PFSK-1 (cell line): ENCODE measurements at regions not wholly inside any gene's neighbourhood (a gene's known extent, or its start where the extent isn't known, plus 50 kb on each side); places are given as distances from the start of the nearest gene placed in this dataset.

Source experiments
- FOXP2 ChIP-seq: optimal IDR thresholded peaks from 2 replicates; pipeline ENCODE3; 2011; ENCODE audit warnings: borderline replicate concordance, control low read depth, inconsistent platforms; ENCODE audit not compliant: insufficient read depth; ENCODE audit errors: extremely low read length, extremely low read depth
- POLR2AphosphoS5 ChIP-seq: IDR thresholded peaks from 2 replicates; pipeline ENCODE4 v1.6.1; 2012; ENCODE audit warnings: low read depth, mild to moderate bottlenecking, control low read depth, low read length, moderate library complexity
- REST ChIP-seq, 2 experiments: IDR thresholded peaks; 2 replicates each; pipeline versions ENCODE4 v1.6.1 to v1.8.0; 2011 to 2012; ENCODE audit warnings: low read depth in 2 of 2, low read length in 2 of 2, control low read depth in 1 of 2, inconsistent platforms in 1 of 2, mild to moderate bottlenecking in 1 of 2, moderate library complexity in 1 of 2; ENCODE audit not compliant: insufficient read depth in 1 of 2
- SIN3A ChIP-seq: IDR thresholded peaks from 2 replicates; pipeline ENCODE4 v1.6.1; 2012; ENCODE audit warnings: mild to moderate bottlenecking, low read length, moderate library complexity, borderline replicate concordance; ENCODE audit not compliant: insufficient read depth
- TAF1 ChIP-seq: IDR thresholded peaks from 2 replicates; pipeline ENCODE4 v1.6.1; 2012; ENCODE audit warnings: low read length, control low read depth, borderline replicate concordance; ENCODE audit not compliant: insufficient read depth

- TF ChIP-seq POLR2AphosphoS5 = no peak
- no peak for TF ChIP-seq REST (IDR thresholded peaks at IDR 0.05; ENCODE audit: insufficient read depth in 1 of 2, low read depth in 2 of 2, low read length in 2 of 2)
- TF ChIP-seq TAF1 = no peak
- TF ChIP-seq SIN3A = no peak
- no peak for TF ChIP-seq FOXP2
Observed at GRCh38 chr9:530681-531080, 310.8 kb upstream of the DMRT1 start.

GRCh38 chr9:532707-533106, 308.8 kb upstream of the DMRT1 start:
- TF ChIP-seq TAF1 (no peak), POLR2AphosphoS5 (no peak), SIN3A (no peak), REST (IDR thresholded peaks at IDR 0.05; ENCODE audit: insufficient read depth in 1 of 2, low read depth in 2 of 2, low read length in 2 of 2) (no peak), FOXP2 (no peak)

- TF ChIP-seq FOXP2 (no peak), SIN3A (no peak), TAF1 (no peak), POLR2AphosphoS5 (no peak), REST (IDR thresholded peaks at IDR 0.05; ENCODE audit: insufficient read depth in 1 of 2, low read depth in 2 of 2, low read length in 2 of 2) (no peak)
Observed at GRCh38 chr9:534886-535285, 306.6 kb upstream of the DMRT1 start.

GRCh38 chr9:535356-535755, 306.1 kb upstream of the DMRT1 start:
- TF ChIP-seq REST (IDR thresholded peaks at IDR 0.05; ENCODE audit: insufficient read depth in 1 of 2, low read depth in 2 of 2, low read length in 2 of 2) = no peak

DNA sequence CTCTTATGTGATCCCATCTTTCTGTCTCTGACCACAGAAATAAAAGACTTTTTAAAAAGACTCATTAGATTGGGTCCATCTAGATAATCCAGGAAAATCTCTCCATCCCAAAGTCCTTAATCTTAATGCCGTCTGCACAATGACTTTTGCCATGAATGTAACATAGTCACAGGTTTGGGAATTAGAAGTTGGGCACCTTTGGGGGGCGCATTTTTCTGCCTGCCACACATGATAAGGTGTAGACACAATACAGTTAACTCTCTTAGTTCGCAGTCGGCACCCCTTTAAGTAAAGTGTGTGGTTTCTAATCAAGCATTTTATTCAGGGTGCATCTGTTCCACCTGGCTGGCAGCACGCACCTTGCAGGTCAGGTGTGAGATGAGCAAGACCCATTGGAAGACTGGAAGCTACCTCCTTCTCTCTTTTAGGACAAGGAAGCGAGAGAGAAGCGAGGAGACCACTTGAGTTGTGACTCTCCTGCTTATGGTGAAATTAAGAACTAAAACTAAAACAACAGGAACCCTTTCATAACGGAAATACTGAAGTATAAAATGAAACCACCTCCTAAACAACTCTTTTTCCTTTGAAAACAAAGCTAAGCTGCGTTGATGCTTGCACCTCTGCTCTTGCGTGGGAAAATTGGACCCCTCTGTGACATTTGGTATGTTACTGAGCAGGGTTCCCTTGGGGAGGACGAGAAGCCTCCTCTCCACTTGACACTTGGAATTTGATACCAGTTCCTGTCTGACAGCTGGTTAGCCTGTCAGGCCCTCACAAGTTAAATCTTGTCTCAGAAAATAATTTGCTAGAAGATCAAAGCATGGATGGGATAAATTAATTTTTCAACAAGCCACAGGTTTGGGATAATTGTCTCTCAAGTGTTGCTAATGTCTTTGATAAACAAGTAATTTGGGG, 304.6 kb upstream of the DMRT1 start:
- no peak for TF ChIP-seq FOXP2
- TF ChIP-seq SIN3A = no peak
- TF ChIP-seq REST (IDR thresholded peaks at IDR 0.05; ENCODE audit: insufficient read depth in 1 of 2, low read depth in 2 of 2, low read length in 2 of 2) = no peak
- no peak for TF ChIP-seq TAF1
- TF ChIP-seq POLR2AphosphoS5 = no peak
